Stimulated activated CD4-positive, alpha-beta T cell treated with anti-CD3 and anti-CD28 coated beads, Interleukin-4, amount 100 ng/mL, for 4 hours (primary cell): ENCODE measurements at regions not wholly inside any gene's neighbourhood (a gene's known extent, or its start where the extent isn't known, plus 50 kb on each side); places are given as distances from the start of the nearest gene placed in this dataset.

ENCODE experiments used
- DNase-seq, 2 experiments: peaks; one replicate each; pipeline ENCODE4 v3.0.0-alpha.2; 2020

- DNase-seq, result no peak
Observed at GRCh38 chr5:162325143-162325727, 257.7 kb downstream of the GABRG2 start.

GRCh38 chr5:162334944-162335343, 267.4 kb downstream of the GABRG2 start:
- DNase-seq, result no peak

GRCh38 chr5:162360373-162360931, 292.9 kb downstream of the GABRG2 start:
- DNase-seq, result no peak

GRCh38 chr5:162372256-162372655, 304.7 kb downstream of the GABRG2 start:
- no peak for DNase-seq

- no peak for DNase-seq
Observed at GRCh38 chr5:162377895-162378294, 310.3 kb downstream of the GABRG2 start.

- no peak for DNase-seq
Observed at GRCh38 chr5:162382839-162383238, 315.3 kb downstream of the GABRG2 start.

- DNase-seq, result no peak
Observed at GRCh38 chr5:162384225-162384624, 316.7 kb downstream of the GABRG2 start.

GRCh38 chr5:162391833-162392232, 324.3 kb downstream of the GABRG2 start:
- DNase-seq, result no peak

- DNase-seq, result no peak
Observed at GRCh38 chr5:162392336-162392735, 324.8 kb downstream of the GABRG2 start.

GRCh38 chr5:162393534-162393933, 326.0 kb downstream of the GABRG2 start:
- DNase-seq, result no peak

GRCh38 chr5:162407614-162408013, 340.0 kb downstream of the GABRG2 start:
- DNase-seq, result no peak

GRCh38 chr5:162410365-162410764, 342.8 kb downstream of the GABRG2 start:
- DNase-seq, result no peak

- DNase-seq, result no peak
Observed at GRCh38 chr5:162429142-162429541, 361.6 kb downstream of the GABRG2 start.

- no peak for DNase-seq
Observed at GRCh38 chr5:162434281-162434680, 366.7 kb downstream of the GABRG2 start.

- DNase-seq, result no peak
Observed at GRCh38 chr5:162436055-162436454, 368.5 kb downstream of the GABRG2 start.

- no peak for DNase-seq
Observed at GRCh38 chr5:162444129-162444762, 376.7 kb downstream of the GABRG2 start.

GRCh38 chr5:162456086-162456485, 388.5 kb downstream of the GABRG2 start:
- no peak for DNase-seq

GRCh38 chr5:162466011-162466410, 398.4 kb downstream of the GABRG2 start:
- DNase-seq, result no peak

- no peak for DNase-seq
Observed at GRCh38 chr5:162473041-162473714, 405.6 kb downstream of the GABRG2 start.

GRCh38 chr5:162474239-162474638, 406.7 kb downstream of the GABRG2 start:
- no peak for DNase-seq

- no peak for DNase-seq
Observed at GRCh38 chr5:162484095-162484494, 416.5 kb downstream of the GABRG2 start.

GRCh38 chr5:162484986-162485385, 417.4 kb downstream of the GABRG2 start:
- no peak for DNase-seq

GRCh38 chr5:162485666-162486292, 418.2 kb downstream of the GABRG2 start:
- no peak for DNase-seq
